K562 (cell line): ENCODE measurements at regions not wholly inside any gene's neighbourhood (a gene's known extent, or its start where the extent isn't known, plus 50 kb on each side); places are given as distances from the start of the nearest gene placed in this dataset.

Experiments
- BCLAF1 ChIP-seq, 2 experiments: fragments of 450-650 bp in 1 of 2; IDR thresholded peaks; 2 replicates each; pipeline ENCODE4 v1.6.1; 2011 to 2017; ENCODE audit warnings: low read depth in 2 of 2, antibody characterized with exemption in 1 of 2, borderline replicate concordance in 1 of 2, low read length in 1 of 2, mild to moderate bottlenecking in 1 of 2, mixed read lengths in 1 of 2; ENCODE audit not compliant: control insufficient read depth in 1 of 2
- CCAR2 ChIP-seq: fragments of 200-400 bp; formaldehyde crosslinking; IDR thresholded peaks from 2 replicates; pipeline ENCODE4 v1.6.1; 2017; ENCODE audit warnings: mild to moderate bottlenecking, low read depth, low read length
- CTCF ChIP-seq, 3 experiments: IDR thresholded peaks in 2 of 3; conservative IDR thresholded peaks in 1 of 3; 2 replicates each; pipeline ENCODE4 v1.5.1; 2011 to 2012; ENCODE audit warnings: low read length in 3 of 3, mild to moderate bottlenecking in 3 of 3, control low read depth in 2 of 3, improper control_type of control experiment in 1 of 3, inconsistent platforms in 1 of 3, low read depth in 1 of 3, mixed read lengths in 1 of 3, moderate library complexity in 1 of 3; ENCODE audit not compliant: insufficient read depth in 2 of 3
- E4F1 ChIP-seq: fragments of 250-450 bp; sonication (Bioruptor Pico); IDR thresholded peaks from 2 replicates; pipeline ENCODE4 v1.5.0; 2021; ENCODE audit warnings: mild to moderate bottlenecking, borderline replicate concordance
- EZH2 ChIP-seq: IDR thresholded peaks from 2 replicates; pipeline ENCODE4 v1.6.1; 2012; ENCODE audit warnings: low read depth, mild to moderate bottlenecking, inconsistent platforms, low read length, borderline replicate concordance
- FOXK1 ChIP-seq: sonication (generic); formaldehyde crosslinking; IDR thresholded peaks from 2 replicates; pipeline ENCODE4 v1.8.0; 2022; ENCODE audit warnings: missing genetic modification reagents, mild to moderate bottlenecking, borderline replicate concordance
- FOXM1 ChIP-seq, 2 experiments: fragments of 450-650 bp in 1 of 2; sonication (generic) in 1 of 2; formaldehyde crosslinking in 1 of 2; IDR thresholded peaks; 2 replicates each; pipeline versions ENCODE4 v1.6.1 to v1.9.0; 2017 to 2022; ENCODE audit warnings: low read depth in 2 of 2, mild to moderate bottlenecking in 2 of 2, missing genetic modification reagents in 1 of 2, moderate library complexity in 1 of 2
- NBN ChIP-seq: fragments of 450-650 bp; IDR thresholded peaks from 2 replicates; pipeline ENCODE4 v1.6.1; 2016; ENCODE audit warnings: low read depth, mild to moderate bottlenecking
- NFE2L1 ChIP-seq: fragments of 450-650 bp; IDR thresholded peaks from 2 replicates; pipeline ENCODE4 v1.6.1; 2016; ENCODE audit warnings: missing genetic modification characterization, low read depth, mild to moderate bottlenecking, missing compliant biosample characterization, moderate library complexity, borderline replicate concordance
- RAD21 ChIP-seq, 2 experiments: fragments of 250-450 bp in 1 of 2; fragments of 450-650 bp in 1 of 2; sonication (Bioruptor Pico) in 1 of 2; formaldehyde crosslinking in 1 of 2; IDR thresholded peaks in 1 of 2; conservative IDR thresholded peaks in 1 of 2; 2 replicates each; pipeline versions ENCODE4 v1.4.0 to v1.8.0; 2020 to 2022; ENCODE audit warnings: mild to moderate bottlenecking in 2 of 2, moderate library complexity in 1 of 2
- SAP30 ChIP-seq: fragments of 200-600 bp; sonication (generic); IDR thresholded peaks from 2 replicates; pipeline ENCODE4 v1.6.1; 2012; ENCODE audit warnings: borderline replicate concordance, low read depth, mild to moderate bottlenecking, moderate library complexity, low read length, control low read depth, inconsistent platforms; ENCODE audit not compliant: insufficient read depth, poor library complexity, severe bottlenecking
- TF ChIP-seq, protein P1 (sequence below), 2 experiments: fragments of 450-650 bp; formaldehyde crosslinking in 1 of 2; IDR thresholded peaks; 2 replicates each; pipeline versions ENCODE4 v1.4.0 to v1.6.1; 2014 to 2020; ENCODE audit warnings: mild to moderate bottlenecking in 2 of 2, borderline replicate concordance in 1 of 2, low read depth in 1 of 2

DNA sequence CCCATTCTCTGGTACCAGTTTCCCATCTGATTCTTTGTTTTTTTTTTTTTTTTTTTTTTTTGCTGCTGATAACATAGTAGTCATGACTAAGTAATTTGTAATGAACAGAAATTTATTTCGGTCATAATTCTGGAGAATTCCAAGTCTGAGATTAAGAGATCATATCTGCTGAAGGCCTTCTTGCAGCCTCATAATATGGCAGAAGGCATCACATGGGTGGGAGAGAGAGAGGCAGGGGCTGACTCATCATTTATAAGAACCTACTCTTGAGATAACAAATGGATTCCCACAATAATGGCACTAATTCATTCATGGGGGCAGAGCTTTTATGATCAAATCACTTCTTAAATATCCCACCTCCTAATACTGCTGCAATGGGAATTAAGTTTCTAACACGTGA, 1034.3 kb downstream of the STIM2 start:
- TF ChIP-seq EZH2 (no peak), NBN (no peak), NFE2L1 (tag) (no peak), RAD21 (CRISPR knock-in tag; conservative IDR thresholded peaks at IDR 0.05 in 1 of 2, IDR thresholded peaks at IDR 0.05 in 1 of 2) (no peak), E4F1 (CRISPR knock-in tag) (no peak), CCAR2 (no peak), FOXM1 (IDR thresholded peaks at IDR 0.05; ENCODE audit: low read depth) (no peak), FOXM1 (CRISPR knock-in tag; IDR thresholded peaks at IDR 0.05; ENCODE audit: low read depth) (no peak), SAP30 (no peak), BCLAF1 (IDR thresholded peaks at IDR 0.05; ENCODE audit: borderline replicate concordance in 1 of 2, control insufficient read depth in 1 of 2, low read depth in 2 of 2, low read length in 1 of 2) (no peak), CTCF (IDR thresholded peaks at IDR 0.05 in 2 of 3, conservative IDR thresholded peaks at IDR 0.05 in 1 of 3; ENCODE audit: insufficient read depth in 2 of 3, low read depth in 1 of 3, low read length in 3 of 3) (no peak), FOXK1 (CRISPR knock-in tag) (no peak)
- TF ChIP-seq, protein P1, sequence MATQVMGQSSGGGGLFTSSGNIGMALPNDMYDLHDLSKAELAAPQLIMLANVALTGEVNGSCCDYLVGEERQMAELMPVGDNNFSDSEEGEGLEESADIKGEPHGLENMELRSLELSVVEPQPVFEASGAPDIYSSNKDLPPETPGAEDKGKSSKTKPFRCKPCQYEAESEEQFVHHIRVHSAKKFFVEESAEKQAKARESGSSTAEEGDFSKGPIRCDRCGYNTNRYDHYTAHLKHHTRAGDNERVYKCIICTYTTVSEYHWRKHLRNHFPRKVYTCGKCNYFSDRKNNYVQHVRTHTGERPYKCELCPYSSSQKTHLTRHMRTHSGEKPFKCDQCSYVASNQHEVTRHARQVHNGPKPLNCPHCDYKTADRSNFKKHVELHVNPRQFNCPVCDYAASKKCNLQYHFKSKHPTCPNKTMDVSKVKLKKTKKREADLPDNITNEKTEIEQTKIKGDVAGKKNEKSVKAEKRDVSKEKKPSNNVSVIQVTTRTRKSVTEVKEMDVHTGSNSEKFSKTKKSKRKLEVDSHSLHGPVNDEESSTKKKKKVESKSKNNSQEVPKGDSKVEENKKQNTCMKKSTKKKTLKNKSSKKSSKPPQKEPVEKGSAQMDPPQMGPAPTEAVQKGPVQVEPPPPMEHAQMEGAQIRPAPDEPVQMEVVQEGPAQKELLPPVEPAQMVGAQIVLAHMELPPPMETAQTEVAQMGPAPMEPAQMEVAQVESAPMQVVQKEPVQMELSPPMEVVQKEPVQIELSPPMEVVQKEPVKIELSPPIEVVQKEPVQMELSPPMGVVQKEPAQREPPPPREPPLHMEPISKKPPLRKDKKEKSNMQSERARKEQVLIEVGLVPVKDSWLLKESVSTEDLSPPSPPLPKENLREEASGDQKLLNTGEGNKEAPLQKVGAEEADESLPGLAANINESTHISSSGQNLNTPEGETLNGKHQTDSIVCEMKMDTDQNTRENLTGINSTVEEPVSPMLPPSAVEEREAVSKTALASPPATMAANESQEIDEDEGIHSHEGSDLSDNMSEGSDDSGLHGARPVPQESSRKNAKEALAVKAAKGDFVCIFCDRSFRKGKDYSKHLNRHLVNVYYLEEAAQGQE (IDR thresholded peaks at IDR 0.05; ENCODE audit: borderline replicate concordance), result no peak
- TF ChIP-seq, protein P1 (CRISPR knock-in tag; IDR thresholded peaks at IDR 0.05; ENCODE audit: low read depth), result no peak
